GM10266 (cell line): ENCODE measurements at regions not wholly inside any gene's neighbourhood (a gene's known extent, or its start where the extent isn't known, plus 50 kb on each side); places are given as distances from the start of the nearest gene placed in this dataset.
"Not testable (repeated sequence)": the region's sequence is repeated elsewhere in the genome, so short reads cannot be mapped to it uniquely, and the experiment has no call there.

Experiments used
- DNase-seq: peaks from one replicate; pipeline ENCODE4 v3.0.0; 2012; ENCODE audit errors: extremely low spot score

- DNase-seq: not testable (repeated sequence)
These were observed 139.8 kb downstream of the SPATA31A6 start for GRCh38 chr9:42323084-42323809.

DNA sequence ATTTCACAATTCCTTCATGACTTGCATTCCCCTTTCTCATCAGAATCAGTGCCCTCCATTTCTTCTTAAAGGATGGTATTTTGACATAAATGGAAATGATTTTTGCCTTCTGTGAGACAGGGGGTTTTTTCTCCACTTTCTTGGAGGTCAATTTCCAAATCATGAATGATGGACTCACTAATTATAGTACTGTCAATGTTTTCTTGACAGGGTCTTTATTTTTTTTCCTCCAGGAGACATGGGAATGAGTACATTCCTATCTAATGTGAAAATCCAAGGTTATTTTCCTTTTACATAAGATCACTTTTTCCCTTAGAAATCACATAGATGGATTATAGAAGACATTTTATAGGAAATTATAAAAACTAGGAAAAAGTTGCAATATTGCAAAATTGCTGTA, 141.7 kb downstream of the SPATA31A6 start:
- DNase-seq: not testable (repeated sequence)

- not testable (repeated sequence) for DNase-seq
These were observed 142.1 kb downstream of the SPATA31A6 start for GRCh38 chr9:42325561-42325960.

DNA sequence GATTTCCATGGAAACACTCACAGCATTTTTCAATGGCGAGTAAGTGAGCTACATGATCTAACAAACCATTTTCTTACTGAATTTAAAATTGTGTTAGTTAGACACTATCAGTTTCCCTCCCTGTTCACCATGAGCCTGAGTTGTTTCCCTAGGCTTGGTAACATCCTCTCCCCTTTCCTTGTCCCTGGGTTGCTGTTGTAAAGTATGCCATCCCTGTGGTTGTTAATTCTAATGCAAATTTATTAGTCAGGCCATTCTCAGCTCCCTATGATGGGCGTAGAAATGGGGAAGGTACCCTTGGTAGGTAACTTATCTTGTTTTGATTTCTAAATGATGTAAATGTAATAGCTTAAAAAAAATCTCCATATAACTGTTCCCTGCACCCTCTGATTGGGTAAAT, 143.0 kb downstream of the SPATA31A6 start:
- not testable (repeated sequence) for DNase-seq

- not testable (repeated sequence) for DNase-seq
These were observed 151.9 kb downstream of the SPATA31A6 start for GRCh38 chr9:42335342-42335741.

DNA sequence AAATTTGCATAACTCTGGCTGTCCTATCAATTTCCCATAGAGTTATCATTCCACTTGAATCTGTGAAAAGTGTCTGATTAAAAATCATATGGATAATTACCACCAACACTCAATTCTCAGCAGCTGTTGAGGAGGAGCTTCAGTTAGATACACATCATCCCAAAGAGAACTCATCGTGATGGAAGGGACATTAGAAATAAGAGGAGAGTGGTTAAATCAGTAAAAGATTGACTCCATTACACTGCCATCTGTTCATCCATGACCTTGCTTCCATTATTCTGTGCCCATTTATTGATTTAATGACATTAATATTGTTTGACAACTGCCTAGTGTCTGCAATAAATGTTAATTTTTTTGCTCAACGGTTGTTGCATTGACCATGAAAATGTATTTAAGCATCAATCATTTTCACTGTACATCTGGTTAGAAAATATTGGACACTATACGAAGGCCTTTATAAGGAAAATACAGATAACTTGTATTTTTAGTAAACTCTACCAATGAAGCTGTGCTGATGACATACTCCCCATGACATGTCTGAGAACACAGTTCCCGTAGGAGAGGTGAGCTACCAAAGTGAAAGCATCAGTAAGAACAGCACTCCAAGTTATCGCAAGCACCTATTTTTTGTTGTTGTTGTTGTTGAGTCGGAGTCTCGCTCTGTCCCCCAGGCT, 152.7 kb downstream of the SPATA31A6 start:
- DNase-seq: not testable (repeated sequence)

GRCh38 chr9:42338275-42338674, 154.8 kb downstream of the SPATA31A6 start:
- DNase-seq: not testable (repeated sequence)

DNA sequence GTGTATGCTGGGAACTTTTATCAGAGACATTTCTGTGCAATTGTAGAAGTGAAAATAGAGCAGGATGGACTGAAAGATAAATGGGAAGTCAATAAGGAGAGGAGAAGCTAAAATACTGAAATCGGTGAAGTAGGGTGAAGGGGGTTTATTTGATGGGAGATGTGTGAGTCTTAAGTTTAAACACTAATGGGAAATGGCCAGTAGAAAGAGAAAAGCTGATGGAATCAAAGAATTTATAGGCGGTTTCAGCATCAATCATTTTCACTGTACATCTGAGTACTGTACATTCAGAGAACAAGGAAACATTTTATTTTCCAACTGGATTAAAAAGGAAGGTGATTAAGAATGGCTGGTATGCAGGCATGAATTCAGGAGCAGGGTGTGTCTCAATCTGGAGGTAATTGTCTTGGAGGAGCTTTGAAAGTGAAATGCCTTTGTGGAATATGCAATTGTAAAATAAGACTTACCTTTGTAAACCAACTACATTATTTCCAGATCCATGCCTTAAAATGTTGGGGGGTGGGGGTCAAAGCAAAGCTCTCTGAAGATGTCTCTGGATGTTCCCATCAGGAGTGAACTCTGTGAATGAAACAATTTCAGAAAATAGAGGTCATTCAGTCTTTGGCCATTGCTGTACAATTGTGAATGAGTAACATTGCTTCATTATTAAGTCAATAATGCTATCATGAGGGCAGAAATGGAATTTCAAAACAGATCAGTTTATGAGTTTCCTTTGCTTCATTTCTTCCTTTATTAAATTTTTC, 156.4 kb downstream of the SPATA31A6 start:
- not testable (repeated sequence) for DNase-seq

DNA sequence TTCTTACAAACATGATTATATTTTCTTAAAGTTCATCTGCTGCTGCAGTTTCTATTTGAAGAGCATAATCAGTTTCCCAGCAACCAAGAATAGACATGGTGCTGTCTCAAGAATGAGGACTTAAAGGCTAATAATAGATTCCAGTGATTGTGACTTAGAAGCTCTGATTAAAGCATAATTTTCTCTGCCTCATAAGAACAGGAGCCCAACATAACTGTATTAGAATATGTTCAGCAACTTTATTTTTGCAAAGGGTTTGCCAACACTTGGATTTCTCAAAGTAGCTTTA, 156.9 kb downstream of the SPATA31A6 start:
- DNase-seq: not testable (repeated sequence)

- not testable (repeated sequence) for DNase-seq
These were observed 158.4 kb downstream of the SPATA31A6 start for GRCh38 chr9:42341860-42342259.

DNA sequence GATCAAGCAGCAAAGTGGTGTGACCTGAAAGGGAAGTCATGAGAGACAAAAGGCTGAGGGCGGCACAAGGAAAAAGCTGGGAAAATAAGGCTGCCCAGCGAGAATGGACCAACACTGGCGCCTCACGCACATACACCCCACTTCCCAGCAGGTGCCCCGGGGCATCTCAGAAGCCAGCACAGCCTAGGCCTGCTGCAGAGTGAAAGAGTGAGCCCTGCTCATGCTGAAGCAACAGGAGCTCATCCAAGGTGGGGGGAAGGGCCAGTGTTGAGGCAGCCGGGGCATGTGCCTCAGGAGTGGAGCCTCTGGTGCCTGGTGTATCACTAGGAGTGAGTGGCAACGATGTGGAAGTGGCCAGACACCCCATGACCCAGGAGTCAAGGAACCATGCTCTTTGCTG, 158.8 kb downstream of the SPATA31A6 start:
- not testable (repeated sequence) for DNase-seq

GRCh38 chr9:42344508-42344907, 161.0 kb downstream of the SPATA31A6 start:
- DNase-seq: not testable (repeated sequence)

DNA sequence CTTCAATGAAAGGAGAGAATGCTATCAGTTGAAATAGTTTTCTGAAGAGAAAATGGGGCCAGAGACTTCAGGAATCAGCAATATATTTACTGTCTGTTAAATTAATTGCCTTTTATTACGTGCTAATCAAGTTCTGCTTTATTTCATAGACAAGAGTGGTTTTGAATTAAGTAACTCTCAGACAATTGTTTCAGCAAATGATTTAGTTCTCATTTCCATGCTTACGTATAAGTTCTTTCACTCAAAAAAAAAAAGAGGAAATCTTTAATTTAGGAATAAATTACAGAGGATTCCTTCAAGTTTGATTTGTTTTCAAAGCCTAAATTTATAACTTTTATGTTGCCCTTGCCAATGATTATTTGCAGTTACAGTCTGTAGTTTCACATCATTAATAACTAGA, 163.5 kb downstream of the SPATA31A6 start:
- DNase-seq: not testable (repeated sequence)

- not testable (repeated sequence) for DNase-seq
These were observed 165.7 kb downstream of the SPATA31A6 start for GRCh38 chr9:42349181-42349580.

DNA sequence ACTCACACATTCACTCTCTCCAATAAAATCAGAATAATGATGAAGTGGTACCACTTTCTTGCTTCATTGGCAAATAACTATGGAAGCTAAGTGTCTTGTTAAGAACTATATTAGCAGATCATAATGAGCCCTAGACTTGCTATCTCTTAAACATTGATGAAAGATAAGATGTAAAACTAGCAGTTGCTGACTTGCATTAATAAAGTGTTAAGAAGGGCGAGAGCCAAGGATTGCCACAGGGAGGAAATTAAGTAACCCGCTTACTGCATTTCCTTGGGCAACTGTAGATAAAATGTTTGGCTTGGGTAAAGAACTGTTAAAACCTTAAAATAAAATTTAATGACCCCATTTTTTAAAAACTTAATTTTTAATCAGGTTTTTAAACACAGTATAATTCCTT, 167.0 kb downstream of the SPATA31A6 start:
- not testable (repeated sequence) for DNase-seq

GRCh38 chr9:42357604-42358373, 174.3 kb downstream of the SPATA31A6 start:
- DNase-seq: not testable (repeated sequence)

DNA sequence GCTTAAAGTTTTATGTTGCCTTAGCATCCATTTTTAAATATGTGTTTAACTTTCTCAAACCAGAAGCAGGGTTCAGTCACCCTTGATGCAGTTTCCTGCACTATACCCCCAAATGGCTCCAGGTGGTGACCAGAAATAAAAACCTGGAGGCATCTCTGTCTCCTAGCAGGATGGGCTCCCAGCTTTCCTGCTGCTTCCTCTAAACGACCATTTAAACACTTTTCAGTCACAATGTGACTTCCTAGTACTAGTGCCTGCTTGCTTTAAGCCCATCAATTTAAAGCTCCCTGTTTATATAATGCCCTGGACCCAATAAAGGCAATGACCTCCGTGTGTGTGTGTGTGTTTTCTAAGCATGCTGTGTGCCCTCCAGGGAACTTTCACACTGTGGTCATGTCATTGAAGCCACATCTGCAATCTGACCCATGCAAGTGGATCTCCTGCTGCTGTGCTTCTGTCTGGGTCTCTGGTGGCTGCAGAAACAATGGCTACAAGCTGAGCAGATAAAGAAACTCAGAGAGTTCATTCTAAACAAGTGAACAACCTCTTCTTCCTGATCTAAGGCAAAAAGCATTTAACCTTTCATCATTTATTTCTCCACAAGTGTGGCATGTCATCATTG, 175.3 kb downstream of the SPATA31A6 start:
- not testable (repeated sequence) for DNase-seq

DNA sequence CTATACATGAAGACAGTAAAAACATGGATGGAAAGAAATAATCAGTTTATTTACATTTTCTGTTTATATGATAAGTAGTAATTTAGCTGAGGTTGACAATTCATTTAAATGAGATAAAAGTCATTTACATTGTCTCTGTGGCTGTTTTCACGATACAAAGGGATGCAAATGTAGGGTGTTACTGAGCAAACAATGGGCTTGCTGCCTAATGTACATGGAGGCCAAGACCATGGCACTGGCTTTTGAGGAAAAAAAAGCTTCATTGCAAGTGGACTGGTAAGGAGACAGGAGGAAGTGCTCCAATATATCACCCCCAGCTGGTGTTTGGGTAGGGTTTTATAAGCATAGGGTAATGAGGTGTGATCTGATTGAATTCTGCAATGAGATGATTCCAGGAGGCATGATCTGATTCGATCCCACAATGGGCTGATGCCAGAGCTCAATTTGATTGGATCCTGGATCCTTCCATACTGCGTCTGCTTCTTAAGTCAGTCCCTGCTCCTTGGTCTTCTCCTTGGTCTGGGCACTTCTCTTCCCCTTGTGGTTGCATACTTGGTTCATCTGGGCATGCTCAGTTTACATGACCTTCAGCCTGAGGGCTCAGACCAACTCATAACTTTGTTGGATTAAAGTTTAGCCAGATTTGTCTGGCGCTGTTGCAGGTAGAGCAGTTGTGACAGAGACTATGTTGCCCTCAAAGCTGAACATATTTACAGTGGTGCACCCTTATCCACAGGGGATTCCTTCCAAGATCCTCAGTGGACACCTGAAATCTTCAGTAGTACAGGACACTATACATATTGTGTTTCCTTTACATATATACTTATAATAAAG, 181.2 kb downstream of the SPATA31A6 start:
- not testable (repeated sequence) for DNase-seq

DNA sequence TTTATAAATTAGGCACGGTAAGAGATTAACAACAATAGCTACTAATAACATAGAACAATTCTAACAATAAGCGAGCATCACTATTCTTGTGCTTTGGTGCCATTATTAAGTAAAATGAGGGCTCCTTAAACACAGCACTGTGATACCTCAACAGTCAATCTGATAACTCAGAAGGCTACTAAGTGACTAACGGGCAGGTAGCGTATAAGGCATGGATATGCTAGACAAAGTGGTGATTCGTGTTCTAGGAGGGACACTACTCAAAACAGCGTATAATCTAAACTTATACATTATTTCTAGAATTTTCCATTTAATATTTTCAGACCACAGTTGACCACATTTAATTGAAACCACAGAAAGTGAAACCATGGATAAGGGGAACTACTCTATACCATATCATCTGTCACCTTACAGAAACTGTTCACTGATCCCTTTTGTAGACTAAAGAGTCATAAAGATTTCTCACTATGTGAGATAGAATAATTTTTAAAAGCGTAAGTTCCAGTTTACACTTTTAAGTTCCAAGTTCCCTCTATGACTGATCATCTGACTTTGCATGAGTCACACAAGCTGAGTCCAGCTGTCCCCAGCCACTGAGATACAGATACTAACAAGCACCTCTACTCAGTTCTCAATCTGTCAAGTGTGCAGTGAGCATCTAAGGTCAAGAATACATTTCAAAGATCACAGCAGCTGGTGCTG, 181.9 kb downstream of the SPATA31A6 start:
- not testable (repeated sequence) for DNase-seq
